ENCODE measurements at regions not wholly inside any gene's neighbourhood (a gene's known extent, or its start where the extent isn't known, plus 50 kb on each side); places are given as distances from the start of the nearest gene placed in this dataset.

DNA sequence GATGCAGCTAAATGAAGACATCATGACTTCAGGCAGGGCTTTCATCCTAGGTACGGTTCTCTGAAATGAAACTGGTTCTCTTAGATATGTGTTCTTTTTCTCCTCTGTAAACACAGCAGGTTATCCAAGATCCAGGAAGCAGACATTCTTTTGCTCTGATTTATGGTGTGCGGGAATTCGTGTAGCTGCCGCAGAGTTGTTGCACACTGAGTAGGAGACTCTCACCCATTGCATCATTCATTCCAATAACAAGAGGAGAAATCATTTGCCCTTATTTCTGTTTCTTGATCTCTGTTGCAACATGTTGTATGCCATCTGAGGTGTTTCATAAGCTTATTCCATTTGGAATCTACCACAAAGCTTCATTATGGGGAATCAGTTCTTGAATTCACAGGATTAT lies 133.6 kb upstream of the VCX2 start:
- Histone ChIP-seq H3K79me2 (ENCODE audit: control insufficient read depth in 1 of 2, insufficient read depth in 2 of 2, low read length in 2 of 2) (no peaks in the 10 kb centered on the region), H3K14ac (ENCODE audit: insufficient read length) (no peak overlapping the region), H4K91ac (replicated peaks; ENCODE audit: insufficient read length, low read length) (no peak overlapping the region), H3K27me3 (replicated peaks in 1 of 4; ENCODE audit: control insufficient read depth in 3 of 4, extremely low read depth in 1 of 4, insufficient read depth in 3 of 4, low read length in 3 of 4) (no peaks in the 10 kb centered on the region), H2BK15ac (ENCODE audit: low read length) (no peak overlapping the region), H3K23ac (ENCODE audit: insufficient read length) (no peak overlapping the region), H3K36me3 (ENCODE audit: control insufficient read depth in 2 of 4, insufficient read depth in 4 of 4, low read length in 3 of 4) (no peaks in the 10 kb centered on the region), H3K4me3 (ENCODE audit: extremely low read depth in 1 of 4, insufficient read depth in 2 of 4, low read depth in 3 of 4, low read length in 4 of 4) (no peak overlapping the region), H2BK12ac (ENCODE audit: low read depth, low read length) (no peak overlapping the region), H4K8ac (ENCODE audit: extremely low read depth, insufficient read depth, low read length) (no peak overlapping the region), H2AK5ac (ENCODE audit: low read depth, low read length) (no peak overlapping the region), H4K20me1 (replicated peaks in 1 of 2; ENCODE audit: control insufficient read depth in 1 of 2, insufficient read depth in 2 of 2, low read length in 2 of 2) (no peaks in the 10 kb centered on the region), H3K27ac (ENCODE audit: low read depth, low read length) (no peak overlapping the region), H4K5ac (ENCODE audit: insufficient read length, low read depth, low read length) (no peak overlapping the region), H3K23me2 (ENCODE audit: low read depth, low read length) (no peaks in the 10 kb centered on the region), H3K9me3 (ENCODE audit: insufficient read depth in 2 of 2, low read depth in 1 of 2, low read length in 1 of 2) (no peaks in the 10 kb centered on the region), H3K4me1 (replicated peaks in 1 of 4; ENCODE audit: control insufficient read depth in 3 of 4, insufficient read depth in 4 of 4, low read length in 3 of 4) (no peaks in the 10 kb centered on the region), H3K4me2 (ENCODE audit: insufficient read depth in 1 of 2, low read depth in 2 of 2, low read length in 2 of 2) (no peak overlapping the region), H3K79me1 (ENCODE audit: low read depth, low read length) (no peaks in the 10 kb centered on the region), H2BK20ac (ENCODE audit: low read length) (no peak overlapping the region), H3K4ac (replicated peaks; ENCODE audit: insufficient read length, low read depth, low read length) (no peak overlapping the region), H2AFZ (ENCODE audit: low read length) (no peak overlapping the region), H3K9ac (replicated peaks in 1 of 4; ENCODE audit: extremely low read depth in 1 of 4, low read depth in 3 of 4, low read length in 3 of 4) (no peak overlapping the region), H3K56ac (replicated peaks; ENCODE audit: insufficient read length, low read depth, low read length) (no peak overlapping the region), H2BK5ac (ENCODE audit: low read depth, low read length) (no peak overlapping the region), H2BK120ac (replicated peaks; ENCODE audit: low read depth, low read length) (no peak overlapping the region), H3K18ac (ENCODE audit: extremely low read depth, low read length) (no peak overlapping the region)
- WGBS, 2 experiments (ENCODE audit: extremely low coverage in 1 of 2, insufficient coverage in 1 of 2, insufficient read length in 1 of 2, insufficient replicate concordance in 2 of 2, low coverage in 1 of 2, low lambda C conversion rate in 2 of 2, missing lambda C conversion rate in 1 of 2) = 100% methylated on average over 4 of the region's 4 CpGs; no CpG with 5 or more reads in 1 of the 2 experiments
- FAIRE-seq = no peak
- POLR2A ChIA-PET (ENCODE audit: partially characterized antibody) = no interaction called here
- TF ChIP-seq SIX5 (IDR thresholded peaks at IDR 0.05; ENCODE audit: low read depth, low read length) (no peak), ASH2L (IDR thresholded peaks at IDR 0.05; ENCODE audit: low read length) (no peak), BACH1 (IDR thresholded peaks at IDR 0.05; ENCODE audit: low read length) (no peak)
- no peak for DNase-seq (ENCODE audit: low read depth in 1 of 2, low spot score in 2 of 2)
- CTCF ChIA-PET (ENCODE audit: partially characterized antibody) = interaction anchor here (1.3 kb wide), 1 partner anchor 47 kb away, joined by 5 read pairs; no protein-coding TSS in a partner anchor
